ENCODE measurements at regions not wholly inside any gene's neighbourhood (a gene's known extent, or its start where the extent isn't known, plus 50 kb on each side); places are given as distances from the start of the nearest gene placed in this dataset.

- TF ChIP-seq YY1 (IDR thresholded peaks at IDR 0.05; ENCODE audit: insufficient read depth, insufficient read length) (no peak), ZNF274 (IDR thresholded peaks at IDR 0.05; ENCODE audit: low read depth, low read length) (no peak)
These were observed 81.0 kb downstream of the NCOR2 start for GRCh38 chr12:124486346-124486963.
